Brain microvascular endothelial cell (primary cell): ENCODE measurements at regions not wholly inside any gene's neighbourhood (a gene's known extent, or its start where the extent isn't known, plus 50 kb on each side); places are given as distances from the start of the nearest gene placed in this dataset.

Source experiments
- DNase-seq: peaks from one replicate; pipeline ENCODE4 v3.0.0-alpha.2; 2020
- H3K27ac ChIP-seq: fragments of 250-450 bp; sonication (Bioruptor Pico); 2 replicates; pipeline ENCODE4 v1.5.1; 2020; ENCODE audit warnings: mild to moderate bottlenecking, moderate library complexity
- H3K27me3 ChIP-seq: fragments of 250-450 bp; sonication (Bioruptor Pico); replicated peaks from 2 replicates; pipeline ENCODE4 v1.5.1; 2020; ENCODE audit warnings: mild to moderate bottlenecking
- H3K36me3 ChIP-seq: fragments of 250-450 bp; sonication (Bioruptor Pico); replicated peaks from 2 replicates; pipeline ENCODE4 v1.5.1; 2020; ENCODE audit warnings: mild to moderate bottlenecking
- H3K4me3 ChIP-seq: 2 replicates; pipeline ENCODE4 v1.5.1; 2011; ENCODE audit warnings: low read depth, mild to moderate bottlenecking, control low read depth, low read length, moderate library complexity
- in situ Hi-C: cut with HindIII; loops from 2 replicates; pipeline ENCODE4 v1.10.0; 2017; ENCODE audit warnings: low sequenced_read_pairs, low pct_ligation_motif_present
- TF ChIP-seq, protein P1 (sequence below): IDR thresholded peaks from 2 replicates; pipeline ENCODE4 v1.5.1; 2011; ENCODE audit warnings: low read depth, mild to moderate bottlenecking, moderate library complexity, low read length, control low read depth, inconsistent platforms; ENCODE audit errors: missing control alignments

GRCh38 chr7:93817004-93817403 lies 73.5 kb downstream of the TFPI2 start:
- Histone ChIP-seq H3K4me3 (no peak overlapping the region), H3K36me3 (no peaks in the 10 kb centered on the region), H3K27ac (no peak overlapping the region), H3K27me3 (no peaks in the 10 kb centered on the region)
- in situ Hi-C loops: no loop called here
- DNase-seq: no peak
- TF ChIP-seq, protein P1, sequence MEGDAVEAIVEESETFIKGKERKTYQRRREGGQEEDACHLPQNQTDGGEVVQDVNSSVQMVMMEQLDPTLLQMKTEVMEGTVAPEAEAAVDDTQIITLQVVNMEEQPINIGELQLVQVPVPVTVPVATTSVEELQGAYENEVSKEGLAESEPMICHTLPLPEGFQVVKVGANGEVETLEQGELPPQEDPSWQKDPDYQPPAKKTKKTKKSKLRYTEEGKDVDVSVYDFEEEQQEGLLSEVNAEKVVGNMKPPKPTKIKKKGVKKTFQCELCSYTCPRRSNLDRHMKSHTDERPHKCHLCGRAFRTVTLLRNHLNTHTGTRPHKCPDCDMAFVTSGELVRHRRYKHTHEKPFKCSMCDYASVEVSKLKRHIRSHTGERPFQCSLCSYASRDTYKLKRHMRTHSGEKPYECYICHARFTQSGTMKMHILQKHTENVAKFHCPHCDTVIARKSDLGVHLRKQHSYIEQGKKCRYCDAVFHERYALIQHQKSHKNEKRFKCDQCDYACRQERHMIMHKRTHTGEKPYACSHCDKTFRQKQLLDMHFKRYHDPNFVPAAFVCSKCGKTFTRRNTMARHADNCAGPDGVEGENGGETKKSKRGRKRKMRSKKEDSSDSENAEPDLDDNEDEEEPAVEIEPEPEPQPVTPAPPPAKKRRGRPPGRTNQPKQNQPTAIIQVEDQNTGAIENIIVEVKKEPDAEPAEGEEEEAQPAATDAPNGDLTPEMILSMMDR: no peak

- Histone ChIP-seq H3K27ac (no peak overlapping the region), H3K27me3 (no peaks in the 10 kb centered on the region), H3K36me3 (no peaks in the 10 kb centered on the region), H3K4me3 (no peak overlapping the region)
- in situ Hi-C loops: no loop called here
- no peak for DNase-seq
- TF ChIP-seq, protein P1: no peak
Observed at GRCh38 chr7:93813514-93813913, 77.0 kb downstream of the TFPI2 start.

DNA sequence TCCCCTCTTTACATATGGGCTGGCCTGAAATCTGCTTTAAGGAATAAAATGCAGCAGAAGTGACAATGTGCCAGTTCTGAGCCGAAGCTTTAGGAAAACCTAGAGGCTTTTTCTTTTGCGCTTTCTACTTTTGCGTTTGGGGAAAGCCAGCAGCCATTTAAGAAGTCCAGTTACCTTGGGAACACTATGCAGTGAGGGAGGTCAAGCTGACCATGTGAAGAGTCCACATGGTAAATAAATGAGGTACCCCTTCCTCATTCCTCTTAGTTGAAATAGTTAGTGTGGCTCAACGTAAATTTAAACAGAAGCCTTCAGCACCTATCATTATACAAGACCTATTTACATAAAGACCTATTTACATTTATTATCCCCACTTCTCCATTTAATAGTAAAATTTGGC lies 78.5 kb downstream of the TFPI2 start:
- no peak for DNase-seq
- in situ Hi-C loops: no loop called here
- Histone ChIP-seq H3K4me3 (no peak overlapping the region), H3K27me3 (no peaks in the 10 kb centered on the region), H3K27ac (no peak overlapping the region), H3K36me3 (no peaks in the 10 kb centered on the region)
- TF ChIP-seq, protein P1: no peak

- H3K27me3 ChIP-seq: no peaks in the 10 kb centered on the region
- DNase-seq: no peak
- H3K27ac ChIP-seq: no peak overlapping the region
- H3K36me3 ChIP-seq: no peaks in the 10 kb centered on the region
- no peak overlapping the region for H3K4me3 ChIP-seq
- TF ChIP-seq, protein P1: no peak
- in situ Hi-C loops: no loop called here
Observed at GRCh38 chr7:93811198-93811597, 79.4 kb downstream of the TFPI2 start.

DNA sequence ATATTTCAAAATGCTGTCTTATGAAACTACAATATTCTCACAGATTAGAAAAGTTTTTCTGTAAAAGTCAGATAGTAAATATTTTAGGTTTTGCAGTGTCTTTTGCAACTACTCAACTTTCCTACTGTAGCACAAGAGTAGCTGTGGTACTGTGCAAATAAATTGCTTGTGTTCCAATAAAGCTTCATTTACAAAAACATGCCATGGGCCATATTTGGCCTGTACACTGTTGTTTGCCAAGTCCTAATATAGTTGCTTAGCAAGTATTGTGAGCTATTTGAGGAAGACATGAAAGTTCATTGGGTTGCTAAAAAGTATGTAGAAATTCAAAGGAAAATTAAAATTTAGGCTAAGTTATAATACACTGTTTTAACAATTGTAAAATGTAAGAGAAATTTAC lies 80.0 kb downstream of the TFPI2 start:
- H3K36me3 ChIP-seq: no peaks in the 10 kb centered on the region
- DNase-seq: no peak
- H3K27me3 ChIP-seq: no peaks in the 10 kb centered on the region
- in situ Hi-C loops: no loop called here
- TF ChIP-seq, protein P1: no peak
- no peak overlapping the region for H3K4me3 ChIP-seq
- no peak overlapping the region for H3K27ac ChIP-seq

GRCh38 chr7:93804726-93805125 lies 85.8 kb downstream of the TFPI2 start:
- TF ChIP-seq, protein P1: no peak
- H3K27me3 ChIP-seq: no peaks in the 10 kb centered on the region
- H3K36me3 ChIP-seq: no peaks in the 10 kb centered on the region
- no peak overlapping the region for H3K4me3 ChIP-seq
- no peak for DNase-seq
- in situ Hi-C loops: no loop called here
- H3K27ac ChIP-seq: no peak overlapping the region
